Smooth muscle cell (in vitro differentiated cells): ENCODE measurements at regions not wholly inside any gene's neighbourhood (a gene's known extent, or its start where the extent isn't known, plus 50 kb on each side); places are given as distances from the start of the nearest gene placed in this dataset.

ENCODE experiments used
- DNase-seq: peaks from one replicate; lab custom pipeline; 2025; ENCODE audit not compliant: unreplicated experiment; lab: John Stamatoyannopoulos, UW
- H2AFZ ChIP-seq: fragments of 200-600 bp; sonication (generic); 2 replicates; pipeline ENCODE4 v1.6.0; 2016; ENCODE audit warnings: antibody characterized with exemption, low read depth, mild to moderate bottlenecking
- H3F3A ChIP-seq: fragments of 200-600 bp; sonication (generic); 2 replicates; pipeline ENCODE4 v1.6.0; 2017; ENCODE audit warnings: antibody characterized with exemption, low read depth
- H3K27ac ChIP-seq: fragments of 200-600 bp; sonication (generic); 2 replicates; pipeline ENCODE4 v1.5.1; 2016; ENCODE audit warnings: low read depth, mild to moderate bottlenecking
- H3K27me3 ChIP-seq: fragments of 200-600 bp; sonication (generic); 2 replicates; pipeline ENCODE4 v1.6.1; 2016; ENCODE audit warnings: low read depth, mild to moderate bottlenecking
- H3K36me3 ChIP-seq: fragments of 200-600 bp; sonication (generic); 2 replicates; pipeline ENCODE4 v1.5.1; 2016; ENCODE audit warnings: low read depth
- H3K4me1 ChIP-seq: fragments of 200-600 bp; sonication (generic); 2 replicates; pipeline ENCODE4 v1.5.1; 2016; ENCODE audit warnings: low read depth
- H3K4me2 ChIP-seq: fragments of 200-600 bp; sonication (generic); 2 replicates; pipeline ENCODE4 v1.6.0; 2016; ENCODE audit warnings: mild to moderate bottlenecking
- H3K4me3 ChIP-seq: fragments of 200-600 bp; sonication (generic); 2 replicates; pipeline ENCODE4 v1.5.1; 2016; ENCODE audit warnings: mild to moderate bottlenecking
- H3K79me2 ChIP-seq: fragments of 200-600 bp; sonication (generic); 2 replicates; pipeline ENCODE4 v1.6.0; 2016; ENCODE audit warnings: low read depth, mild to moderate bottlenecking
- H3K9ac ChIP-seq: fragments of 200-600 bp; sonication (generic); 2 replicates; pipeline ENCODE4 v1.6.0; 2016; ENCODE audit warnings: low read depth
- H3K9me3 ChIP-seq: fragments of 200-600 bp; sonication (generic); replicated peaks from 2 replicates; pipeline ENCODE4 v1.5.1; 2016; ENCODE audit warnings: low read depth
- H4K20me1 ChIP-seq: fragments of 200-600 bp; sonication (generic); 2 replicates; pipeline ENCODE4 v1.6.0; 2016; ENCODE audit warnings: low read depth
- WGBS: methylation state at CpG from one replicate; pipeline ENCODE4 v1.1.7; 2016; ENCODE audit warnings: low lambda C conversion rate; 5-methylcytosine and 5-hydroxymethylcytosine counted together
- TF ChIP-seq, protein P1 (sequence below): fragments of 200-600 bp; sonication (generic); IDR thresholded peaks from 2 replicates; pipeline ENCODE4 v1.5.1; 2017; ENCODE audit warnings: borderline replicate concordance, mild to moderate bottlenecking, antibody characterized with exemption; ENCODE audit not compliant: insufficient read depth, poor library complexity, severe bottlenecking

DNA sequence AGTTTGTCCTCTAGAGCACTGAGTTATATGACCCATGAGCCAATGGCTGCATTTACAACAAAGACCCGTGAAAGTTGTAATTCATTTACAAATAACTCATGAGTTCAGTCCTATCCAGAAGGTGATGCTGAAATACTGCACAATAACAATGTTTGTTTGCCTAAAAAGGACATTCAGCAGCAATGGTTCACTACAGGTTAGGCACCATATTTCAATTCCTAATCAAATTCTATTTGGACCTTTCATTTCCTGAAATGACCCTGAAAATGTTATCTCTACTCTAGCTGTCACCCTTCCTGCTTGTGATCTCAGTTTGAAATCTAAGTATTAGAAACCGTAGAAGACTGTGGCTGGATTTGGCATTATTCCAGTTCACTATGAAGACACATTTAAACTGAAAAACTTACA lies 191.2 kb upstream of the SAMSN1 start:
- no peak for DNase-seq
- Histone ChIP-seq H3K27me3 (no peaks in the 10 kb centered on the region), H3K79me2 (no peaks in the 10 kb centered on the region), H4K20me1 (no peaks in the 10 kb centered on the region), H3K4me3 (no peak overlapping the region), H3K4me1 (no peaks in the 10 kb centered on the region), H3K9ac (no peak overlapping the region), H3F3A (no peaks in the 10 kb centered on the region), H3K36me3 (no peaks in the 10 kb centered on the region), H2AFZ (no peak overlapping the region), H3K4me2 (no peak overlapping the region), H3K27ac (no peak overlapping the region), H3K9me3 (no peaks in the 10 kb centered on the region)
- TF ChIP-seq, protein P1, sequence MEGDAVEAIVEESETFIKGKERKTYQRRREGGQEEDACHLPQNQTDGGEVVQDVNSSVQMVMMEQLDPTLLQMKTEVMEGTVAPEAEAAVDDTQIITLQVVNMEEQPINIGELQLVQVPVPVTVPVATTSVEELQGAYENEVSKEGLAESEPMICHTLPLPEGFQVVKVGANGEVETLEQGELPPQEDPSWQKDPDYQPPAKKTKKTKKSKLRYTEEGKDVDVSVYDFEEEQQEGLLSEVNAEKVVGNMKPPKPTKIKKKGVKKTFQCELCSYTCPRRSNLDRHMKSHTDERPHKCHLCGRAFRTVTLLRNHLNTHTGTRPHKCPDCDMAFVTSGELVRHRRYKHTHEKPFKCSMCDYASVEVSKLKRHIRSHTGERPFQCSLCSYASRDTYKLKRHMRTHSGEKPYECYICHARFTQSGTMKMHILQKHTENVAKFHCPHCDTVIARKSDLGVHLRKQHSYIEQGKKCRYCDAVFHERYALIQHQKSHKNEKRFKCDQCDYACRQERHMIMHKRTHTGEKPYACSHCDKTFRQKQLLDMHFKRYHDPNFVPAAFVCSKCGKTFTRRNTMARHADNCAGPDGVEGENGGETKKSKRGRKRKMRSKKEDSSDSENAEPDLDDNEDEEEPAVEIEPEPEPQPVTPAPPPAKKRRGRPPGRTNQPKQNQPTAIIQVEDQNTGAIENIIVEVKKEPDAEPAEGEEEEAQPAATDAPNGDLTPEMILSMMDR, result no peak
- WGBS, result 82% methylated on average over 2 of the region's 2 CpGs

DNA sequence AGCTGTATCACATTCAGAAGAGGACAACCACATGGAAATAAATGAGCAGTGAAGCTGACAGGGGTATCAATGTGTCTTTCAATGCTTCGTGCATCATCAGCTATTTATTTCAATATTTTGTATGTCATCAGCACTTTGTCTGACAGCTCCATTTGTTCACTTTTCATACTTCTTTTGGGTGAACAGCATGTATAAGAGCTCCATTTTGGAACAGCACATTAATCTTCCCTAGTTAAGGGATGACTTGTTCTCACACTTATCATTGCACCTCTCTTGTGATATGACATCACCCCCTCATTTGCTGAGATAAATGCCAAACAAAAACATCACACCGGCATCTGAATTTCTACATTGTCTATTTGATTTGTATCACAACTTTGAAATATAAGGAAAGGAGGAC lies 190.6 kb upstream of the SAMSN1 start:
- Histone ChIP-seq H3K9me3 (no peaks in the 10 kb centered on the region), H2AFZ (no peak overlapping the region), H3F3A (no peaks in the 10 kb centered on the region), H3K27ac (no peak overlapping the region), H3K4me1 (no peaks in the 10 kb centered on the region), H3K4me2 (no peak overlapping the region), H3K79me2 (no peaks in the 10 kb centered on the region), H3K4me3 (no peak overlapping the region), H3K36me3 (no peaks in the 10 kb centered on the region), H3K27me3 (no peaks in the 10 kb centered on the region), H3K9ac (no peak overlapping the region), H4K20me1 (no peaks in the 10 kb centered on the region)
- WGBS, result 96% methylated on average over 2 of the region's 2 CpGs
- DNase-seq, result no peak
- TF ChIP-seq, protein P1, result no peak

DNA sequence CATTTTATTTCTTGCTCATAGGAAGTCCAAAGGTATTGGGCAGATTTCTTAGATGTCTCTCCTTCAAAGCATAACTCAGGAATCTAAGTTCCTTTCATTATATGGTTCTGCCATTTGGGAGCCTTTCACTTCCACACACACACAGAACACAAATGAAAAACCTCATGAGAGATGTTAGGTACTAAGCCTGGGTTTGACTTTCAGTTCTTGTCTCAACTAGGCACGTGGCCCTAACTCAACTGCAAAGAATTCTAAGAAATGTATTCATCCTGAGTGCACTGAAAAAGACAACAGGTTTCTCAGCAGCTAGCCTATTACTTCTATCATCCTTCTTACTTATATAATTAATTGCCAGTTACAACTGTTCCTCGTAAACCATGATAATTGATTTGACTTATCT lies 190.0 kb upstream of the SAMSN1 start:
- no peaks in the 10 kb centered on the region for H3F3A ChIP-seq
- H4K20me1 ChIP-seq, result no peaks in the 10 kb centered on the region
- no peaks in the 10 kb centered on the region for H3K4me1 ChIP-seq
- H3K36me3 ChIP-seq, result no peaks in the 10 kb centered on the region
- no peak overlapping the region for H3K27ac ChIP-seq
- no peak for DNase-seq
- H3K4me2 ChIP-seq, result no peak overlapping the region
- TF ChIP-seq, protein P1, result no peak
- no peaks in the 10 kb centered on the region for H3K79me2 ChIP-seq
- no peaks in the 10 kb centered on the region for H3K27me3 ChIP-seq
- 88% methylated on average over 2 of the region's 2 CpGs for WGBS
- no peak overlapping the region for H2AFZ ChIP-seq
- H3K9me3 ChIP-seq, result no peaks in the 10 kb centered on the region
- H3K9ac ChIP-seq, result no peak overlapping the region
- no peak overlapping the region for H3K4me3 ChIP-seq

DNA sequence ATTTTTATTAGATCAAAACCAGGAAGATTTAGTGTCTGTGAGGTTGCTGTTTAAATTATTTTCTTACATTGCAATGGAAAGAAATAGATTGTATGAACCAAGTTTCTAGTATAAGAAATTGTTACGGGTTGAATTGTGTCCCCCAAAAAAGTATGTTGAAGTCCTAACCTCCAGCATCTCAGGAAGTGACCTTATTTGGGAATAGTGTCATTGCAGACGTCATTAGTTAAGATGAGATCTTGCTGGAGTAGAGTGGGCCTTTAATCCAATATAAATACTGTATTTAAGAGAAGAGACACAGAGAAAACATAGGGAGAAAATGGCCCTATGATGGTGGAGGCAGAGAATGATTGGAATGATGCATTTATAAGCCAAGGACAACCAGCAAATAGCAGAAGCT lies 188.7 kb upstream of the SAMSN1 start:
- Histone ChIP-seq H3K27me3 (no peaks in the 10 kb centered on the region), H3K9me3 (no peaks in the 10 kb centered on the region), H3K4me1 (no peaks in the 10 kb centered on the region), H4K20me1 (no peaks in the 10 kb centered on the region), H3K4me2 (no peak overlapping the region), H3K79me2 (no peaks in the 10 kb centered on the region), H3K36me3 (no peaks in the 10 kb centered on the region), H3K27ac (no peak overlapping the region), H3F3A (no peaks in the 10 kb centered on the region), H3K4me3 (no peak overlapping the region), H2AFZ (no peak overlapping the region), H3K9ac (no peak overlapping the region)
- 84% methylated on average over 2 of the region's 2 CpGs for WGBS
- TF ChIP-seq, protein P1, result no peak
- no peak for DNase-seq
